ENCODE measurements at regions not wholly inside any gene's neighbourhood (a gene's known extent, or its start where the extent isn't known, plus 50 kb on each side); places are given as distances from the start of the nearest gene placed in this dataset.

DNA sequence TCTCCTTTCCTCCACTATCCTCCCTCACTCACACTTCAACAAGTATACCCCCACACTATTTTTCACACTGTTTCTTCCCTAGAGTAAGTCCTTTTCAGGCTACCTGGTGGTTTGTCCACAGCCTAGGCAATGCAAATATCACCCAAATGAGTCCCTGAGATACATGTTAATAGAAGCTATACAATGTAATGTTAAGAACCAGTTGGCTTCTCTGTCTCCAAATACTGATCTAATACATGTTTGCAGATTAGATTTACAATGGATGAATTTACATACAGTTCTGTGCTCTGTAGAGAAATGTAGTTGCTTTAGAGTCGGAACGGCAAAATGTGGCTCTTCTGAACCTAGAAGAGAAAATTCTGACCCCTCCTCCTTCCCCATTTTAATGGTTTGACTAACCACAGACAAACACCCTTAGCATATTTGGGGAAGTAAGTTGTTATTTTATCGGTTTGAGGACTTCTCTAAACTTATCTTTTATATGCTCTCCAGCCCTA lies 63.6 kb upstream of the MBNL1 start:
- Histone ChIP-seq H3K36me3 (ENCODE audit: control insufficient read depth in 4 of 4, insufficient read depth in 3 of 4, low read depth in 1 of 4, low read length in 3 of 4) (no peaks in the 10 kb centered on the region), H3K4me1 (ENCODE audit: control insufficient read depth in 4 of 4, insufficient read depth in 4 of 4, low read length in 3 of 4) (peaks cover 0 to 10% (median 5%) of the 10 kb centered on the region in 4 donors), H3K4me3 (ENCODE audit: low read depth in 1 of 3, low read length in 3 of 3) (peak overlapping the region in 1 of 3 donors; percentile 6), H3K27ac (ENCODE audit: low read depth in 1 of 2, low read length in 2 of 2) (peak overlapping the region in 1 of 2 donors; percentile 36), H3K9me3 (ENCODE audit: control insufficient read depth in 4 of 4, low read length in 3 of 4) (no peaks in the 10 kb centered on the region), H3K9ac (ENCODE audit: low read depth in 1 of 2, low read length in 2 of 2) (peak overlapping the region in 1 of 2 donors; percentile 69), H3K27me3 (ENCODE audit: control insufficient read depth in 4 of 4, insufficient read depth in 4 of 4, low read length in 3 of 4) (no peaks in the 10 kb centered on the region)
- no peak for DNase-seq (ENCODE audit: low spot score)
- 82% methylated on average over 3 of the region's 3 CpGs for WGBS
- TF ChIP-seq FOXA2 (IDR thresholded peaks at IDR 0.05) (no peak), TAF1 (conservative IDR thresholded peaks at IDR 0.05) (no peak), GABPA (IDR thresholded peaks at IDR 0.05 in 1 of 2, conservative IDR thresholded peaks at IDR 0.05 in 1 of 2) (no peak), YY1 (IDR thresholded peaks at IDR 0.05) (no peak), SP1 (IDR thresholded peaks at IDR 0.05) (no peak), RXRA (IDR thresholded peaks at IDR 0.05) (no peak), JUND (IDR thresholded peaks at IDR 0.05) (no peak), HNF4A (conservative IDR thresholded peaks at IDR 0.05) (no peak)
- TF ChIP-seq, protein P1, sequence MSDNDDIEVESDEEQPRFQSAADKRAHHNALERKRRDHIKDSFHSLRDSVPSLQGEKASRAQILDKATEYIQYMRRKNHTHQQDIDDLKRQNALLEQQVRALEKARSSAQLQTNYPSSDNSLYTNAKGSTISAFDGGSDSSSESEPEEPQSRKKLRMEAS (IDR thresholded peaks at IDR 0.05): no peak

DNA sequence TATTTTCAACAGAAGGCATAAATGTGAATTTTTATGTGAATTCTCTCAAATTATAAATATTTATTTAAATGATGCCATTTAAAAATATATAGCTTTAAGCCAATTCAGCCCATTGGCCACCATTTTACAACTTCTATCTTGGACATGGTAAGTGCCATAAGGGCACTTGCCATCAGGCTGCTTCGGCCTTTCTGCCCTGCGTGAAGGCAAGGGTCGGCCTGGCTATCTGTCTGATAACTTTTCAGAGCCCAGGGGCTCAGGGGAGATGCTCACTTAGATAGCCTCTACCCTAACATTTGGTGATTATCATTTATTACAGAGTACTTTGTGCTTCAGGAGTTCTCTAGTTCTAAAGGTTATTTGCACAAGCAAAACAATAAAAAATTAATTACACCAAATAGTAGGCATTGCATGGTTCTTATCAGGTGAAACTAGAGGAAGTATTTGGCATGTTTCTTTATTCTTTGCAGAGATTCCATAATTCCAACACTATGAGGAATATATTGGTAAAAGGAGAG lies 62.4 kb upstream of the MBNL1 start:
- DNase-seq (ENCODE audit: low spot score): no peak
- no peak overlapping the region for H3K27ac ChIP-seq (ENCODE audit: low read depth in 1 of 2, low read length in 2 of 2)
- no peak overlapping the region for H3K9ac ChIP-seq (ENCODE audit: low read depth in 1 of 2, low read length in 2 of 2)
- H3K36me3 ChIP-seq (ENCODE audit: control insufficient read depth in 4 of 4, insufficient read depth in 3 of 4, low read depth in 1 of 4, low read length in 3 of 4): no peaks in the 10 kb centered on the region
- WGBS: 98% methylated on average over 3 of the region's 3 CpGs
- H3K27me3 ChIP-seq (ENCODE audit: control insufficient read depth in 4 of 4, insufficient read depth in 4 of 4, low read length in 3 of 4): no peaks in the 10 kb centered on the region
- H3K4me3 ChIP-seq (ENCODE audit: low read depth in 1 of 3, low read length in 3 of 3): no peak overlapping the region
- H3K4me1 ChIP-seq (ENCODE audit: control insufficient read depth in 4 of 4, insufficient read depth in 4 of 4, low read length in 3 of 4): peaks cover 0 to 10% (median 5%) of the 10 kb centered on the region in 4 donors
- TF ChIP-seq HNF4A (conservative IDR thresholded peaks at IDR 0.05) (no peak), HNF4G (IDR thresholded peaks at IDR 0.05) (no peak)
- TF ChIP-seq, protein P2, sequence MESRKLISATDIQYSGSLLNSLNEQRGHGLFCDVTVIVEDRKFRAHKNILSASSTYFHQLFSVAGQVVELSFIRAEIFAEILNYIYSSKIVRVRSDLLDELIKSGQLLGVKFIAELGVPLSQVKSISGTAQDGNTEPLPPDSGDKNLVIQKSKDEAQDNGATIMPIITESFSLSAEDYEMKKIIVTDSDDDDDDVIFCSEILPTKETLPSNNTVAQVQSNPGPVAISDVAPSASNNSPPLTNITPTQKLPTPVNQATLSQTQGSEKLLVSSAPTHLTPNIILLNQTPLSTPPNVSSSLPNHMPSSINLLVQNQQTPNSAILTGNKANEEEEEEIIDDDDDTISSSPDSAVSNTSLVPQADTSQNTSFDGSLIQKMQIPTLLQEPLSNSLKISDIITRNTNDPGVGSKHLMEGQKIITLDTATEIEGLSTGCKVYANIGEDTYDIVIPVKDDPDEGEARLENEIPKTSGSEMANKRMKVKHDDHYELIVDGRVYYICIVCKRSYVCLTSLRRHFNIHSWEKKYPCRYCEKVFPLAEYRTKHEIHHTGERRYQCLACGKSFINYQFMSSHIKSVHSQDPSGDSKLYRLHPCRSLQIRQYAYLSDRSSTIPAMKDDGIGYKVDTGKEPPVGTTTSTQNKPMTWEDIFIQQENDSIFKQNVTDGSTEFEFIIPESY (IDR thresholded peaks at IDR 0.05): no peak
- TF ChIP-seq, protein P3, sequence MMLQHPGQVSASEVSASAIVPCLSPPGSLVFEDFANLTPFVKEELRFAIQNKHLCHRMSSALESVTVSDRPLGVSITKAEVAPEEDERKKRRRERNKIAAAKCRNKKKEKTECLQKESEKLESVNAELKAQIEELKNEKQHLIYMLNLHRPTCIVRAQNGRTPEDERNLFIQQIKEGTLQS (IDR thresholded peaks at IDR 0.05): no peak
- no peaks in the 10 kb centered on the region for H3K9me3 ChIP-seq (ENCODE audit: control insufficient read depth in 4 of 4, low read length in 3 of 4)

DNA sequence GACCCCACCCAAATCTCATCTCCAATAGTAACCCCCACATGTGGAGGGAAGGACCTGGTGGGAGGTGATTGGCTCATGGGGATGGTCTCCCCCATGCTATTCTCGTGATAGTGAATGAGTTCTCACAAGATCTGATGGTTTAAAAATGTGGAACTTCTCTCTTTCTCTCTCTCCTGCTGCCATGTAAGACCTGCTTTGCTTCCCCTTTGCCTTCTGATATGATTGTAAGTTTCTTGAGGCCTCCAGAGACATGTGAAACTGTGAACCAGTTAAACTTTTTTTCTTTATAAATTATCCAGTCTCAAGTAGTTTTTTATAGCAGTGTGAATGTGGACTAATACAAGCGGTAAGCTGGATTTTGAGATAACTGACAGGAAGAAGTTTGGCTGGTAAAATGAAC lies 60.3 kb upstream of the MBNL1 start:
- H3K9ac ChIP-seq (ENCODE audit: low read depth in 1 of 2, low read length in 2 of 2): no peak overlapping the region
- H3K4me1 ChIP-seq (ENCODE audit: control insufficient read depth in 4 of 4, insufficient read depth in 4 of 4, low read length in 3 of 4): peaks cover 0 to 4% (median 0%) of the 10 kb centered on the region in 4 donors
- H3K9me3 ChIP-seq (ENCODE audit: control insufficient read depth in 4 of 4, low read length in 3 of 4): no peaks in the 10 kb centered on the region
- DNase-seq (ENCODE audit: low spot score): no peak
- no peaks in the 10 kb centered on the region for H3K27me3 ChIP-seq (ENCODE audit: control insufficient read depth in 4 of 4, insufficient read depth in 4 of 4, low read length in 3 of 4)
- no peaks in the 10 kb centered on the region for H3K36me3 ChIP-seq (ENCODE audit: control insufficient read depth in 4 of 4, insufficient read depth in 3 of 4, low read depth in 1 of 4, low read length in 3 of 4)
- no peak for TF ChIP-seq RXRA (IDR thresholded peaks at IDR 0.05)
- TF ChIP-seq TAF1 (conservative IDR thresholded peaks at IDR 0.05): no peak
- TF ChIP-seq HNF4G (IDR thresholded peaks at IDR 0.05): no peak
- TF ChIP-seq FOXA2 (IDR thresholded peaks at IDR 0.05): no peak
- no peak for TF ChIP-seq NR2F2 (IDR thresholded peaks at IDR 0.05)
- TF ChIP-seq HNF4A (conservative IDR thresholded peaks at IDR 0.05): no peak
- TF ChIP-seq, protein P2 (IDR thresholded peaks at IDR 0.05): no peak
- WGBS: 92% methylated on average over 2 of the region's 2 CpGs
- H3K4me3 ChIP-seq (ENCODE audit: low read depth in 1 of 3, low read length in 3 of 3): no peak overlapping the region
- H3K27ac ChIP-seq (ENCODE audit: low read depth in 1 of 2, low read length in 2 of 2): no peak overlapping the region
